Thoracic aorta (tissue), 2 donors: ENCODE measurements at regions not wholly inside any gene's neighbourhood (a gene's known extent, or its start where the extent isn't known, plus 50 kb on each side); places are given as distances from the start of the nearest gene placed in this dataset.
"Not testable (repeated sequence)": the region's sequence is repeated elsewhere in the genome, so short reads cannot be mapped to it uniquely, and the experiment has no call there.

ENCODE experiments used
- ATAC-seq: fragments of 150-250 bp; one replicate; pipeline ENCODE4 v1.8.0; 2017; ENCODE audit warnings: low read depth; ENCODE audit not compliant: insufficient number of reproducible peaks, low FRiP score
- DNase-seq: peaks from one replicate; pipeline ENCODE4 v3.0.0-alpha.2; 2020; ENCODE audit warnings: low spot score
- H3K27ac ChIP-seq, 2 donors: fragments of 200-600 bp; sonication (generic); 1 replicate in 1 of 2; 2 replicates in 1 of 2; pipeline ENCODE4 v1.5.1; 2016; ENCODE audit warnings: mild to moderate bottlenecking in 2 of 2, moderate library complexity in 2 of 2
- H3K27me3 ChIP-seq: fragments of 200-600 bp; sonication (generic); replicated peaks from 2 replicates; pipeline ENCODE4 v1.6.0; 2016; ENCODE audit warnings: mild to moderate bottlenecking; ENCODE audit not compliant: insufficient read depth
- H3K36me3 ChIP-seq: fragments of 200-600 bp; sonication (generic); one replicate; pipeline ENCODE4 v1.5.1; 2016
- H3K4me1 ChIP-seq, 2 donors: fragments of 200-600 bp; sonication (generic); 1 replicate in 1 of 2; 2 replicates in 1 of 2; pipeline versions ENCODE4 v1.5.1 to v1.6.0; 2016; ENCODE audit warnings: low read depth in 2 of 2, mild to moderate bottlenecking in 1 of 2; ENCODE audit not compliant: control insufficient read depth in 1 of 2
- H3K4me3 ChIP-seq: fragments of 200-600 bp; sonication (generic); 2 replicates; pipeline ENCODE4 v1.5.1; 2016; ENCODE audit warnings: mild to moderate bottlenecking
- H3K9me3 ChIP-seq: fragments of 200-600 bp; sonication (generic); 2 replicates; pipeline ENCODE4 v1.5.1; 2016
- CTCF ChIP-seq: fragments of 200-600 bp; sonication (generic); IDR thresholded peaks from one replicate; pipeline ENCODE4 v1.5.1; 2019; ENCODE audit warnings: antibody characterized with exemption

GRCh38 chr11:129546266-129546665 is 170.6 kb downstream of the BARX2 start:
- Histone ChIP-seq H3K27me3 (no peaks in the 10 kb centered on the region), H3K9me3 (no peaks in the 10 kb centered on the region), H3K4me3 (no peak overlapping the region), H3K27ac (no peak overlapping the region), H3K36me3 (no peaks in the 10 kb centered on the region), H3K4me1 (no peaks in the 10 kb centered on the region)
- ATAC-seq (no peak), DNase-seq (no peak)
- no peak for TF ChIP-seq CTCF

- Histone ChIP-seq H3K4me3 (no peak overlapping the region), H3K36me3 (no peaks in the 10 kb centered on the region), H3K27ac (no peak overlapping the region), H3K27me3 (no peaks in the 10 kb centered on the region), H3K4me1 (no peaks in the 10 kb centered on the region), H3K9me3 (no peaks in the 10 kb centered on the region)
- ATAC-seq (no peak), DNase-seq (no peak)
- no peak for TF ChIP-seq CTCF
Measured at GRCh38 chr11:129557421-129557820, 181.8 kb downstream of the BARX2 start.

GRCh38 chr11:129569007-129569406 is 193.4 kb downstream of the BARX2 start:
- no peaks in the 10 kb centered on the region for H3K27me3 ChIP-seq
- TF ChIP-seq CTCF = no peak
- H3K4me3 ChIP-seq = no peak overlapping the region
- DNase-seq = no peak
- H3K9me3 ChIP-seq = no peaks in the 10 kb centered on the region
- H3K36me3 ChIP-seq = no peaks in the 10 kb centered on the region
- ATAC-seq = no peak
- no peaks in the 10 kb centered on the region for H3K4me1 ChIP-seq
- H3K27ac ChIP-seq = no peak overlapping the region

GRCh38 chr11:129572667-129573066 is 197.0 kb downstream of the BARX2 start:
- not testable (repeated sequence) for H3K27ac ChIP-seq, ATAC-seq, H3K4me1 ChIP-seq, H3K4me3 ChIP-seq, H3K36me3 ChIP-seq, H3K9me3 ChIP-seq, H3K27me3 ChIP-seq, DNase-seq

- H3K27ac ChIP-seq = no peak overlapping the region
- ATAC-seq = no peak
- DNase-seq = no peak
- H3K4me3 ChIP-seq = no peak overlapping the region
- TF ChIP-seq CTCF = no peak
- no peaks in the 10 kb centered on the region for H3K27me3 ChIP-seq
- H3K4me1 ChIP-seq = no peaks in the 10 kb centered on the region
- no peaks in the 10 kb centered on the region for H3K9me3 ChIP-seq
- no peaks in the 10 kb centered on the region for H3K36me3 ChIP-seq
Measured at GRCh38 chr11:129573161-129573560, 197.5 kb downstream of the BARX2 start.

- ATAC-seq (no peak), DNase-seq (no peak)
- Histone ChIP-seq H3K27ac (no peak overlapping the region), H3K4me1 (no peaks in the 10 kb centered on the region), H3K4me3 (no peak overlapping the region), H3K36me3 (no peaks in the 10 kb centered on the region), H3K9me3 (no peaks in the 10 kb centered on the region), H3K27me3 (no peaks in the 10 kb centered on the region)
- TF ChIP-seq CTCF = no peak
Measured at GRCh38 chr11:129574431-129574830, 198.8 kb downstream of the BARX2 start.
